ENCODE measurements at regions not wholly inside any gene's neighbourhood (a gene's known extent, or its start where the extent isn't known, plus 50 kb on each side); places are given as distances from the start of the nearest gene placed in this dataset.

- DNase-seq (ENCODE audit: low read depth): no peak
These were observed 215.6 kb downstream of the PIK3R1 start for GRCh38 chr5:68431186-68431585.

GRCh38 chr5:68431601-68432337 is 216.2 kb downstream of the PIK3R1 start:
- no peak for DNase-seq (ENCODE audit: low read depth)

GRCh38 chr5:68432682-68433081 is 217.1 kb downstream of the PIK3R1 start:
- DNase-seq (ENCODE audit: low read depth): no peak

- DNase-seq (ENCODE audit: low read depth): no peak
These were observed 218.0 kb downstream of the PIK3R1 start for GRCh38 chr5:68433526-68433922.

- peak; percentile 97 for DNase-seq (ENCODE audit: low read depth)
These were observed 218.6 kb downstream of the PIK3R1 start for GRCh38 chr5:68433923-68434879.

GRCh38 chr5:68435611-68436010 is 220.1 kb downstream of the PIK3R1 start:
- no peak for DNase-seq (ENCODE audit: low read depth)

- no peak for DNase-seq (ENCODE audit: low read depth)
These were observed 221.3 kb downstream of the PIK3R1 start for GRCh38 chr5:68436686-68437520.

- no peak for DNase-seq (ENCODE audit: low read depth)
These were observed 223.3 kb downstream of the PIK3R1 start for GRCh38 chr5:68438876-68439275.

GRCh38 chr5:68440245-68440644 is 224.7 kb downstream of the PIK3R1 start:
- no peak for DNase-seq (ENCODE audit: low read depth)

GRCh38 chr5:68440651-68441050 is 225.1 kb downstream of the PIK3R1 start:
- no peak for DNase-seq (ENCODE audit: low read depth)

- no peak for DNase-seq (ENCODE audit: low read depth)
These were observed 225.9 kb downstream of the PIK3R1 start for GRCh38 chr5:68441309-68442073.

GRCh38 chr5:68443091-68443490 is 227.5 kb downstream of the PIK3R1 start:
- no peak for DNase-seq (ENCODE audit: low read depth)

- no peak for DNase-seq (ENCODE audit: low read depth)
These were observed 228.5 kb downstream of the PIK3R1 start for GRCh38 chr5:68444048-68444447.

GRCh38 chr5:68444833-68445232 is 229.3 kb downstream of the PIK3R1 start:
- no peak for DNase-seq (ENCODE audit: low read depth)

GRCh38 chr5:68445257-68446069 is 229.9 kb downstream of the PIK3R1 start:
- DNase-seq (ENCODE audit: low read depth): no peak

- no peak for DNase-seq (ENCODE audit: low read depth)
These were observed 230.5 kb downstream of the PIK3R1 start for GRCh38 chr5:68446070-68446357.

- DNase-seq (ENCODE audit: low read depth): no peak
These were observed 230.9 kb downstream of the PIK3R1 start for GRCh38 chr5:68446487-68446894.

GRCh38 chr5:68447136-68447929 is 231.8 kb downstream of the PIK3R1 start:
- DNase-seq (ENCODE audit: low read depth): no peak

- no peak for DNase-seq (ENCODE audit: low read depth)
These were observed 233.8 kb downstream of the PIK3R1 start for GRCh38 chr5:68449380-68449779.

Data from non-pigmented ciliary epithelial cell (primary cell).